ENCODE measurements at regions not wholly inside any gene's neighbourhood (a gene's known extent, or its start where the extent isn't known, plus 50 kb on each side); places are given as distances from the start of the nearest gene placed in this dataset.
"Not testable (repeated sequence)": the region's sequence is repeated elsewhere in the genome, so short reads cannot be mapped to it uniquely, and the experiment has no call there.

- DNase-seq (ENCODE audit: low read depth), result no peak
Observed at GRCh38 chr7:156012412-156012811, 200.1 kb upstream of the SHH start.

GRCh38 chr7:156009569-156009968 is 197.3 kb upstream of the SHH start:
- DNase-seq (ENCODE audit: low read depth), result no peak

- DNase-seq (ENCODE audit: low read depth), result not testable (repeated sequence)
Observed at GRCh38 chr7:156006876-156007275, 194.6 kb upstream of the SHH start.

GRCh38 chr7:156006024-156006423 is 193.8 kb upstream of the SHH start:
- DNase-seq (ENCODE audit: low read depth), result no peak

DNA sequence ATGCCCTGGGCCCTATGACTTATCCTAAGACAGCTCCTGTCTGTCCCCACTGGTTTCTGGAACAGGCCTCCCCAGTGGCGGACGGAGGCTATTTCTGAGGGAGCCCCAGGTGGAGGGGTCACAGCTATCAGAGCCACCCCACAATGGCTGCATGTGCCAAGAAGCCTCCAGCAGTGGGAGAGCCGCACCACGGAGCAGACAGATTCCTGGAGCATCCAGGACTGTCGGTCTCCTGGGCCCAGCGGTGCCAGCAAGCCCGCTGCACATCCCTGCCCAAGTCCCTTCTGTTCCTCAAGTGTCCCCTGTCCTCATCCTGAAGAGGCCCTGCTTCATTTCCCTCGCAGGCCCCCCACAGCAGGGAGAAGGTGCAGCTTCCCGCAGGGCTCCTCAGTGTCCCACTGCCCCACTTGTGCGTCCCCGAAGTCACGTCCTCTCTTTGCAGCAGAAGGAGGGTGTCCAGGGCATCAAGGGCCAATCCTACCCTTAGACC is 193.0 kb upstream of the SHH start:
- DNase-seq (ENCODE audit: low read depth), result no peak

- DNase-seq (ENCODE audit: low read depth), result no peak
Observed at GRCh38 chr7:156004265-156005201, 192.3 kb upstream of the SHH start.

DNA sequence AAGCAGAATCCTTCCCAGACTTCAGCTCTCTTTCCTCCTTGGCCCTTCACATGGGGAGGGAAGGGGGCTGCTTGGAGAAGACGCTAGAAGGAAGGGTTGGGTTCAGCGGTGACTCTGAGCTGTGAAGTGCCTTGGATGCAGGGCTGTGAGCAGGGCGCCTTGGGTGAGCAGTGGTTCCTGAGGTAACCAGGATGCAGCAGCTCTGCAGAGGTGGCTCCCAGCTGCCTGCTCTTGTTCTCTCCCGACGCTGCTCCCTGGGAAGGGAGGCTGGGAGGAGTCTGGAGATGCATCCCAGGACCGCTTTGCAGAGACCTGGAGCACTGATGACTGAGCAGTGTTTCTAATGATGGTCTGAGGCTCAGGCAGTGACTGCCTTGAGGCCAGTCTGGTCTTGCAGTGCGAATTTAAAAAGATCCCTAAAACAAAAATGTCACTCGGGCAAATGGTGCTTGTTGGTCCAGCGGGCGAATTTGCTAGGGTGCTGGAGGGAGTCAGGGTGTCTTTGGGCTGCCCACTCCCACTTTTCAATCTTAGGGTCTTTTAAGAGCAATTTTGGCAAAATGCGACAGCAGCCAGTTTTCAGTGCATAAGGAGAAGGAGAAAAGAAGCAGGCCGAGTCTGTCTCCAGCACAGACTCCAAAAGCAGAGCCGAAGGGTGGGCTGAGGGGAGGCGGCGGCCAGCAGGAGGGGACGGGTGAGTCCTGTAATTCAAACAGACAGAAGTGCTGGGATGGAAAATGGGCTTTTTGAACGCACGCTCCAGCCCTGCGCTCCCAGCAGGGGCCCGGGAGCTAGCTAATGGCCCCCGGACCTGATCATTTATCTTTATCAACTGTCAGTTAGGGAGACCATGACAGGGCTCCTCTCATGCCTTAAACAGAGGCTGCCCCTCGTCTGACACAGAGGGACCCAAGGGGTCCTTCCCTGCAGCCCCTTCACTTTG is 191.2 kb upstream of the SHH start:
- no peak for DNase-seq (ENCODE audit: low read depth)

DNA sequence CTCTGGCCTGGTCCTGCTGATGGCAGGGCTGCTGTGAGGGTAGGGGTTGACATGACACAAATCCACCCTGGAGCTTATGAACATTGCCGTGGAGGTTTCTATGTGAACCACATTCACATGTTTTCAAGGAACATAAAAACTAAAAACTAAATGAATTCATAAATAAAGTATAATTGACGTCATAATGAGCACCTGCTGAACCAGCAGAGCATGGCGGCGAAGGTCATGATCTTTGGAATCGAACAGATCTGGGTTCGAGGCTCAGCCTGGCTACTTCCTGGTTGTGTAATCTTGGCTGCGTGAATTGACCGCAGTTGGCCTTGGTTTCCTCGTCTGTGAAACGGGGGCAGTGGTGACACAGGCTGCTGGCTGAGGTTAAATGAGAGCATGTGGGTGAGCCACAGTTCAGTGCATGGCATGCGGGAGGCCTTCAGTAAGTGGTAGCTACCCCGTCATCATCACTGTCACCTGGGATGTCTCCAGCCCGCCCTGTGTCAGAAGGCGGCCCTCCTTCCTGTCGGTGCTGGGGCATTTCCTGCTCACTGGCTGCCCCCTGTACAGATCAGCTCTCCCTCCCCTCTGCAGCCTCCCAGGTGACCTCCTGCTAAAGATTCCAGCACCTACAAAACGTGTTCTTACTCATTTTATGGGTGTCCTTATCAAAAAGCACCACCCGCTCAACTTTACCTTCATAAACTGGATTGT is 190.3 kb upstream of the SHH start:
- DNase-seq (ENCODE audit: low read depth), result no peak

- no peak for DNase-seq (ENCODE audit: low read depth)
Observed at GRCh38 chr7:156001496-156002260, 189.4 kb upstream of the SHH start.

- no peak for DNase-seq (ENCODE audit: low read depth)
Observed at GRCh38 chr7:156000601-156001396, 188.5 kb upstream of the SHH start.

GRCh38 chr7:155999631-156000489 is 187.6 kb upstream of the SHH start:
- no peak for DNase-seq (ENCODE audit: low read depth)

DNA sequence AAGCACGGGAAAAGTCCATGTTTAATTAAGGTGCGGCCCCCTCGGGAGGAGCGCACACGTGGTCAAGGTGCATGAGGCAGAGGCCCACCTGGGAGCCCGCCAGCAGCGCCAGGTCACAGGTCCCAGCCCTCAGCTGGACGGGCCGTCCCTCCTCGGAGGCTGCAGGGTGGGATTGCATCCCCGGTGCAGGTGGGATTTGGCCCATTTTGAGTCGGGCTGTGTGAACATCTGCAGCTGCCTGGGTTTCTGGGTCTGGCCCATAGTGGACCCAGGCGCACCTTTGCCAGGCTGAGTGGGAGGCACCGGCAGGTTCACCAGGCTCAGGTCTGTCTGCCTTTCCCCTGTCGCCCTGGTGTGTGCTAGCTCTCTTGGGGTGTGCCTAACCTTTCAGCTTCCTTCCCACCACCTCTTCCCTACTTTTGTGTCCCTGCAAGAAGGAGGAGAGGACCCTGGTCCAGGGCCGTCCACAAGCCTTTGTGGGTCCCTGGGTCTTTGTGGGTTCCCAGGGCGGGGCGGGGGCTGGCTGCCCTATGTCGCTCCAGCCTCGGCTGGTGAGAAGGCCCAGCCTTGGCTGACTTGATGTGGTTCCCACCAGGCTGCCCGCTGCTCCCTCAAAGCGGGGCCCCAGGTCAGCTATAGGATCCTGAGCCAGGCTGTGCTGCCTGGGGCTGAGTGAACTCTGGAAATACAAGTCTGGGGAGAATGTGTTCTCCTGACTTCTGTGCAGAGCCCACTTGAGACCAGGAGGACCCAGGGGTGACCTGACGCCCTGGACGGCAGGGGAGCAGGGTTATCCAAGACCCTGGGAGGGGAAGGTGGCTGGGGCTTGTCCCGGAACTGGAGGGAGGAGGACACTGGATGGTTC is 186.7 kb upstream of the SHH start:
- no peak for DNase-seq (ENCODE audit: low read depth)

DNA sequence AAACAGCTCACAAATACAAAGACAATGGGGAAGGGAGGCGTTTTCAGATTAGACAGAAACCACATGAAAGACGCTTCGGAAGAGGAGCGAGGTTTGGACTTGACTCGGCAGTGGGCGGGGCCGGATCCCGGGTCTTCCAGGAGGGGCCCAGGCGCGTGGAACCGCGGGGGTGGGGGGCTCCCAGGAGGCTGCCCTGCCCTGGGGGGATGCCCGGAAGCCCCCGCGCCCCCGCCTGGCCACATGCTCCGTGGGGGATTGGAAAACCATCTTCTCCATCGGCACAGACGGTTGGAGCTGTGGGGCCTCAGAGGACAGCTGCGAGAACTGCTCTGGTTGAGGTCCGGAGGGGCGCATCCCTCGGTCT is 186.0 kb upstream of the SHH start:
- no peak for DNase-seq (ENCODE audit: low read depth)

- DNase-seq (ENCODE audit: low read depth), result no peak
Observed at GRCh38 chr7:155997431-155998327, 185.4 kb upstream of the SHH start.

GRCh38 chr7:155996718-155997280 is 184.5 kb upstream of the SHH start:
- no peak for DNase-seq (ENCODE audit: low read depth)

DNA sequence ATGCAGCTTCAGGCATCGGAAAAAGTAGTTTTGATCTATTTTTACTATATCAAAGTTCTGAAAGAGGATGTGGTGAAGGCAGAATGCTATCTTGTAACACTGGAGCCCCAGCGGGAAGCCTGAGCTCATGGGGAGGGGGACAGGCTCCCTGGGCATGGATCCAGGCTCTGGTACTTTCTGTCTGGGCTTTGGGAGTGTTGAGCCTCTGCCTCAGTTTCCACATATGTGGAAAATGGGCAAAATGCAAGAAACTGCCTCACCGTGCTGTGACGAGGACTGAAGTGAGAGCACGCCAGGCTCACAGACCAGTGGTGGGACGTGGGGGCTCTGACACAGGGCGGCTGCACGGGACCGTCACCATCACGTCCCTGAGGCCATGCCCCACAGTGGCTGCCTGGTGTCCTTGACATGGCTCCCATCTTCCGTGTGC is 182.9 kb upstream of the SHH start:
- no peak for DNase-seq (ENCODE audit: low read depth)

DNA sequence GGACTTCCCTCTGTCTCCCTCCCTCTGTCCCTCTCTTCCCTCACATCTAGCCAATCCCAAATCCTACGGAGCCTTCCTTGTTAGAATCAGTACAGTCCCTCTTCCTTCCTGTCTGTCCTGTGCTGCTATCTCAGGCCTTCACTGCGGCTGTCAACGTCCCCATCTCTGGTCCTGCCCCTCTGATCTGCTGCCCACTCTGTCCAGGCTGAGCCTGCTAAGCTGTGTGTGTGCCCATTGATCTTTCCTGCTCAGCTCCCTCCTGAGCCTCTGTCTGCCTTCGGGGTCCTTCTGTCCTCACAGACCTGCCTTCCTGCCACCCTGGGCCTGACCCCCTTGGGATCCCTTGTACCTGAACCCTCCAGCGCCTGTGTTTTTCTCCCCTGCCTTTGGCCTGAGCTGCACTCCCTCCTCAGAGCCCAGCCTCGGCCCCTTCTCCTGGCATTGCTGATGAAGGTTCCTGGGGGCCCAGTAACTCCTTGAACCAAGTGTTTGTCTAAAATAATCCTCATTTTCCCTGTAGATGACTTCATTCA is 182.1 kb upstream of the SHH start:
- no peak for DNase-seq (ENCODE audit: low read depth)

All from GM04503 (cell line).